HG03558 (cell line): ENCODE measurements at regions not wholly inside any gene's neighbourhood (a gene's known extent, or its start where the extent isn't known, plus 50 kb on each side); places are given as distances from the start of the nearest gene placed in this dataset.

Source experiments
- ATAC-seq: cut with Tn5 transposase; IDR thresholded peaks from one replicate; pipeline ENCODE4 v1.9.1; 2021; ENCODE audit warnings: moderate number of reproducible peaks; ENCODE audit not compliant: unreplicated experiment; ENCODE audit errors: extremely low read depth

DNA sequence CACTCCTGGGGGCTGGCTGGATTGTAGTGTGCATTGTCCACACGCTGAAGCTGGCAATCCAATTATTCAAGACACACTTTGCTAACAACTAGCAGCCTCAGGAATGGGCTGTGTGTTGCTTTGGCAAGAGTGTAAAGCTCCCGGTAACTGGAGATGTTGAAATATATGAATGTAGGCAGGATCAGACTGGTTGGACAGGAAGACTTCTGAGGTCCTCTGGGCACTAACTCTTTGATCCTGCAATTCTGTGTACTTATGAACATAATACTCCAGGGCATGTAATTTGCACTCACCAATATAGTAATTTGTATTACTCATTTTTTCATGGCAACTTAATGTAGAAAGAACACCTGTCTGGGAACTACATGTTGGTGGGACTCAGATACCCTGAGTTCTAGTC is 106.7 kb upstream of the SLC28A3 start:
- ATAC-seq = no peak

DNA sequence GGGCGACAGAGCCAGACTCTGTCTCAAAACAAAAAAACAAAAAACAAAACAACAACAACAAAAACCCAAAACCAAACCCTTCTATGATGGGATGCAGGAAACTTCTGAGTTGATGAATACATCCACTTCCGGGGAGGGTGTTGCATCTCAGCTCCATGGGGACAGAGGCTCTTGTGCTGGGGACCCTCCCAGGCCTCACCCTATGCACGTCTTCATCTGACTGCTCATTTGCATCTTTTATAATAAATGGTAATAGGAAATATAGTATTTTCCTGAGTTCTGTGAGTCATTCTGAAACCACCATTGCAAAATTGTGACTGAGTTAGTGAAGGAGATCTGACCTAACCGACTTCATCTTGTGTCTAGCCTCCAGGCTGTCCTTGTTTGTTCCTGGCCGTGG is 109.5 kb upstream of the SLC28A3 start:
- ATAC-seq = no peak

DNA sequence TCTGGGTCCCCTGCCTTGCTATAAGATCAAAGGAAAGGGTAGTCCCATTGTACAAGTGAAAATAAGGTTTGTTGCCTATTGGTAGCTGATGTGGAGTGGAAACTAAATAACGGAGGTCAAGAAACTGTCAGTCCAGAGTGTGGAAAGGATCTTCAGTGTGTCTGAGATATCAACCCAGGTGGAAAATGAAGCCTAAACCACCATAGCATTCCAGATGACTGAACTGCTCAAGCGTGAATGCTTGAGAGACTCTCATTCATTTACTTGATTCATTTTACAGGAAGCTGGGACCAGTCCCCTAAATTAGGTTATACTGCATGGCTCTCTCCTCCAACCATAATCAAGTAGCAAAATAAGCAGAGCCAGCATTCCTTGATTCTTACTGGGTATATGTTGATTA is 116.0 kb upstream of the SLC28A3 start:
- no peak for ATAC-seq

DNA sequence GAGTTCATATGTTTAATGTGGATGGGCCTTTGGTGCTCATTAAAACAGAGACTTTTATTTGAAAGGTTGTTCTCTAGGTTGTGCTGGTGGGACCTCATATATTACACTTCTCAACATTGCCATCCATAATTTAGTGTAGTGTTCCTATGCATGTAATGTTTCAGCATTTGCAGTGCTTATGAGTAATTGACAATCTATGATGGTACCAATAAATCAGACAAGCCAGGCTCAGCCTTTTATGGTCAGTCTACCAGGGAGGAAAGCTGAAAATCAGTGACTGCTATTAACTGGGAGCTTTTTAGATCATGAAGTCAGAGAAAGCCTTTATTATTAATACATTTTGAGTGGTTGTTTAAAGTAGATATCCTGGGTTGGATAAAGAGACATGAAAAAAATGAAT is 120.1 kb upstream of the SLC28A3 start:
- ATAC-seq = no peak

DNA sequence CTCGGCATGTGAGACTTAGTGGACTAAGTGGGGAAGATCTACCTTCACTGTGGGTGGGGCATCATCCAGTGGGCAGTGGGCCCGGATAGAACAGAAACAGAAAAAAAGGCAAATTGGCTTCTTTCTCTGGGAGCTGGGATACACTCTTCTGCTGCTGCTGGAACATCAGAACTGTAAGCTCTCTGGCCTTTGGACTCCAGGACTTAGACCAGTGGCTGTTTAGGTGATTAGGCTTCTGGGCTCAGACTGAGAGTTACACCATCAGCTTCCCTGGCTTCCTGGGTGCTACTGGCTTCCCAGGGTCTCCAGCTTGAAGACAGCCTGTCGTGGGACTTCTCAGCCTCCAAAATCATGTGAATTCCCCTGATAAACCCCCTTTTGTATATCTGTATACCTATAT is 122.7 kb upstream of the SLC28A3 start:
- no peak for ATAC-seq

DNA sequence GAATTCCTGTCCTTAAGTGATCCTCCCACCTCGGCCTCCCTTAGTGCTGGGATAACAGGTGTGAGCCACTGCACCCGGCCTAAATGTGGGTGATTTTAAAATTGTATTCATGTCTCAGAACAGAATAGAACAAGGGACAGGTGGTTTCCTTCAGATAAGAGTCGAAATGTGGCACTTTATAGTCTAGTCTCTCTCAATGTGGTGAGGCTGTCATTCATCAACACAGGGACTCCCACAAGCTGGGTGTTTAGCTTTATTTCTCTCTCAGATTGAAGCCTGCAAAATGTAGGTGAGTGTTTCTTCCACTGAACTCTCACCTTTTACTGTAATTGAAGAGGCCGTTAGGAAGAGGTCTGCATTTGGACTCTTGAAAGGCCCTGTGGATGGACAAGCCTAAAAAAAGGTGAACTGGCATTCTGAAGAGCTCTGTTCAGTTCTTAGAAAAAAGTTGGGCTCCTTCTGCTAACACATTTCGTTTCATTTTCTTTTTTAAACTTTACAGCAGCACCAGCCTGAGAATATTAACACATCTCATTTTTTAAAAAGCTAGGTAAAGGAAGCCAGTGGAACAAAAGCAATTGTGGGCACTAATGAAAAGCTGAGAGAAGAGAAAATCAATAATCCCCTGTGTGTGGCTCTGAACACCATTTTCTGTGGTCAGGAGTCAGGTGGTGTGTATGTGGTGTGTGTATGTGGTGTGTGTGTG is 126.2 kb upstream of the SLC28A3 start:
- ATAC-seq = no peak

DNA sequence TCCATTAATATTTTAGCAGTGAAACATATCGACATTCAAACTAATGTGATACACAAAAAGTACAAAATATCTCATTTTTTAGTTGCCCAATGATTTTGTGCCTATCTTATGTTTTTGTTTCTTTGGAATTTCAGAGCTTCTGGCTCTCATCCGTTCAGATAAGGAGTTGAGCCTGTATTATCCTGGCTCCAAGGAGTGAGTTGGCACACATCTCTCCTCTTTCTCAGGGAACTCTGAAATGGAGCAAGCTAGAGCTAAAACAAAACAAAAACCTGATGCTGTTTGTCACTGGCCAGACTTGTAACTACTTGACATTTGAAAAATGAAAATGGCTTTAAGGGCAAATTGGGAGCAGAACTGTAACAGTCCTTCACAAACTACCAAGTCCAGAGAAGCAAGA is 131.3 kb upstream of the SLC28A3 start:
- no peak for ATAC-seq

DNA sequence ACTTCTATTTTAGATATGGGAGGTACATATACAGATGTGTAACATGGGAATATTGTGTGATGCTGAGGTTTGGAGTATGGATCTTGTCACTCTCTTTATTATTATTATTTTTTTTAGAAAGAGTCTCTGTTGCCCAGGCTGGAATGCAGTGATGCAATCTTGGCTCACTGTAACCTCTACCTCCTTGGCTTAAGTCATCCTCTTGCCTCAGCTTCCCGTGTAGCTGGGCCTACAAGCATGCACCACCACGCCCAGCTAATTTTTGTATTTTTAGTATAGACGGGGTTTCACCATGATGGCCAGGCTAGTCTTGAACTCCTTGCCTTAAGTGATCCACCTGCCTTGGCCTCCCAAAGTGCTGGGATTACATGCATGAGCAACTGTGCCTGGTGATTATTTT is 138.4 kb upstream of the SLC28A3 start:
- no peak for ATAC-seq

DNA sequence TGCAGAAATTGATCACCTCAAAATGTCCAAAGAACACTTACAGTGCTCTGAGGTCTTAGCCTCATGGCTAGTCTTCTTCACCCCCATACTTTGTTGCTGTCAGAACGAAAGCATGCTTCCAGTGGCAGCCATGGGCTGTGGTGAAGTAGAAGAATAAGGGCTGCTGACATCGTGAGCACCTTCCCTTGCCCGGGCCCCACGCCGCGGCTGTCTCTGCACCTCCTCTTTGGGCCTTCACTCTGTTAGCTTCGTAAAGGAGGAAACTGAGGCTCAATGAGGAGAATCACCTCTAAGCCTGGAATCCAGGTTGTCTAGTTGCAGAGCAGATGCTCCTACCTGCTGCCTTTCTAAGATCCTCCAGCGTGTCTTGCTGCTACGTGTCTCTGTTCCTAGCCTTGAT is 139.5 kb upstream of the SLC28A3 start:
- no peak for ATAC-seq

DNA sequence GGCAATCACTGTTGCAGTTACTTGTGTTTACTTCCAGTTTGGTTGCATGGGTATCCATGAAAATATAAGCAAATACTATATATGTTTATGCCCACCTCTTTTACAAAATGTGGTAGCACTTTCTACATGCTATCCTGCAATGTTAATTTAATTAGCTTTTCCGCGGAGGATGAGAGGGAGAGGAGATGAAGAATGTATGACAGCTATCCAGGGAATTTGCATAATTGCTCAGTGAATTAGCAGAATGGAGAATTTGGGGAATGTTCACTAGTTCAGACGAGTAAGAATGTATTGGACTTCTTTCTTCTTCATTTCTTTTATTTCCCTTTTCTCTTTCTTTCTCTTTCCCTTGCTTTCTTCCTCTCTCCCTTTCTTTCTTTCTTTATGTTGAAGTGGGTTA is 140.7 kb upstream of the SLC28A3 start:
- ATAC-seq = no peak

DNA sequence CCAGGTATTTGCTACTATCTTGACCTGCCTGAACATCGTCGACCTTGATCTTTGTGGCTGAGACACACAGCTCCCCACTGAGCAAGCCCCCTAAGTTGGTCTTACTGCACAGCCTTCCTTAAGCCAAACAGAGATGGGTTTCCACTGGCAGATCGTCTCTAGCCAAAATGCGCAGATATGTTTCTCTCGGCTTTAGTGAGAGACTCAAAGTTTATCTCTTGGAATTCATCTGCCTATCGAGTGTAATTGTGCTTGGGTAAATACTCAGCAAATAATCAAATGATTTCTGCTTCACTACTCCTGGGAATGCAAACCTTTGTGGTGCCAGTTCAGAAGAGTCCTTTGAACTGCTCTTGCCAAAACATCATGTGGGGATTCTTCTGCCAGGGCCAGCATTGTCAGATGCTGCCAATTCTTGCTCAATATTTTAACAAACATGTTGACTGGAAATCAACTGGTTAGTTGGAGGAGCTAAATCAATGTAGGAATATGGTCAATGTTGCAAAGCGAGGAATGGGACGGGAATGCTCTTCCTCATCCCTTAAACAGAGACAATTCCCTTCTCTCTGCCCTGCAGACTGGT is 141.2 kb upstream of the SLC28A3 start:
- no peak for ATAC-seq

DNA sequence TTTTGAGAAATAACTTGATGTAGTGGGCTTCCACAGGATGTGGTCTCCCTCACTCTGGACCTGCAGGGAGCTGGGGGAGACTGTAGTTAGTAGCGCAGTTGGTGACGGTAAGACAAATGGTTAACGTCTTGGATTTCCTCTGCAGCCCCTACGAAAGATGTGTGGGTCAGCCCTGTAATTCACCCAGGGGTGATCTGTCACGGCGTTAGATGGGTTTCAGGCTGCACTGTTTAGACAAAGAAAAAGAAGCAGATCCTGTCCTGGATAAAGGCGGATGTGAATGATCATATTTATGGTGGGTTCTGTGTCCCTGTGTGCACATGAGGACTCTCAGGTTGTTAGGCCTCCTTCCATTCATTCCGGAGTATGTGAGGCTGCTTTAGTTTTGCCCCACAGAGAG is 142.0 kb upstream of the SLC28A3 start:
- no peak for ATAC-seq

DNA sequence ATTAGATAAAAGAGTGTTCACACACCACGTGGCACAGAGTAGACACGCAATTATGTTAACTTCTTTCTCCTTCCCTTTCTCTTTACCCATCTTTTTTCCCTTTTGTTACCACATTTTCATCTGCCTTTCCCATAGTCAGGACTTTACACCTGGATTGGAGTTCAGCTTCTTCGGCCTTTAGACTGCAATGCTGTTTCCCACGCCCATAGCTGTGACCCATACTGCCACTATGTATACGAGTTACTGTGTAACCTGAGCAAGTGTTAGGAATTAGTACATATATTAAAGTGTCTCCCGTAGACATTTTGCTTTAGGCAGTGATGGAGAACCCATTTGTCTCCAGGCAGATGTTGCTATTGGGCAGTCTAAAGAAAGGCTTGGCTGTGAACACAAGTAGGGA is 143.6 kb upstream of the SLC28A3 start:
- no peak for ATAC-seq

DNA sequence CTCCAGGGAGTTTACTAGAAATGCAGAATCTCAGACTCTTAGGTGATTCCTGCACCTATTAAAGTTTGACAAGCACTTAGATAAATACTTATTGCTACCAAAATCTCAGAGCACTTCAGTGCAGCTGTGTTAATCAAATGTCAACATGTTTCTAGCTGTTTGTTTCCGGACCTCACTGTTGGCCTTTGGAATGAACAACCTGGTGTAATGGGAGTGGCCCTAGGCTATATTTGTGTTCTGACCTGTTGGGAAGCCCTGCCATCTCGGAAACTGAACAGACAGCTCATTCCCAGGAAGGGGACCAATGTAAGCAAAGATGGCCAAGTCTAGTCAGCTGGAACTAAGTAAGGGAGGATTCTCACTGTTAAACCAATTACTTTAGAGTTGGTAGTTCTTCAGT is 145.0 kb upstream of the SLC28A3 start:
- ATAC-seq = no peak

DNA sequence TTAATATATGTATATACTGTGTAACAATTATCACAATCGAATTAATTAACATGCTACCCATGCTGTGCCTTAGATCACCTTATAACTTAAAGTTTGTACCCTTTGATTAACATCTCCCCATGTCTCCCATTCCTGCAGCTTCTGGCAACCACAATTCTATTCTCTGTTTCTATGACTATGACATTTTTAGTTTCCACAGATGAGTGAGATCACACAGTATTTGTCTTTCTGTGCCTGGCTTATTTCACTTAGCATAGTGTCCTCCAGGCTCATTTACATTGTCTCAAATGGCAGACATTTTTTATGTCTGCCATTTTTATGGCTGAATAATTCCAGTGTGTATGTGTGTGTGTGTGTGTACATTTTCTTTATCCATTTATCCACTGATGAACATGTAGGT is 146.1 kb upstream of the SLC28A3 start:
- no peak for ATAC-seq

DNA sequence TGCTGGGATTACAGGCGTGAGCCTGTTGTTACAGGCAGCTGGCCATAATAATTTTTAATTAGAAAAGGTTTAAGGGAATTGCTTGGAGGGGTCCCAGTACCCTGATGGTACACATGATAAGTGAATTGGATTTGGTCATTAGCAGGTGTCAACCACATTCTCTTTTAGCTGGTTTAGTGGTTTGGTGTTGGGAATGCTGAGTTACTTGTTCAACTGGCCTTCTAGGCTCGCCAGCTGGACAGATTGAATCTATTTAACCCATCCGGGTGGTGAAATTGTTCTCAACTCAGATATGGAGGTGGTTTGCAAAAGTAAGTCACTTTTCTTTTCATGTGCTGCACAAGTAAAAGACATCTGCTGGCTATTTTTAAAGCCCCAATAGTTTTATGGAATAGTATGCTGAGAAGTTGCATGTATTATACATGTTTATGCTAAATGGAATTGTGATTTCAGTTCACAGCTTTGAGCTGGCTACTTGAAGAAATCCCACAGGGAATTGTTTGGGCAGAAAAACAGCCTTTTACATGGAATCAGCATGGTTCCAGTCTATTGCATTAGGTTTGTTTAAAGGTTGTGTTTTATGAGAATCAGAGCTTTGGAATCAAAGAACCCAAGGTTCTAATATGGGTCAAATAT is 149.8 kb upstream of the SLC28A3 start:
- no peak for ATAC-seq

DNA sequence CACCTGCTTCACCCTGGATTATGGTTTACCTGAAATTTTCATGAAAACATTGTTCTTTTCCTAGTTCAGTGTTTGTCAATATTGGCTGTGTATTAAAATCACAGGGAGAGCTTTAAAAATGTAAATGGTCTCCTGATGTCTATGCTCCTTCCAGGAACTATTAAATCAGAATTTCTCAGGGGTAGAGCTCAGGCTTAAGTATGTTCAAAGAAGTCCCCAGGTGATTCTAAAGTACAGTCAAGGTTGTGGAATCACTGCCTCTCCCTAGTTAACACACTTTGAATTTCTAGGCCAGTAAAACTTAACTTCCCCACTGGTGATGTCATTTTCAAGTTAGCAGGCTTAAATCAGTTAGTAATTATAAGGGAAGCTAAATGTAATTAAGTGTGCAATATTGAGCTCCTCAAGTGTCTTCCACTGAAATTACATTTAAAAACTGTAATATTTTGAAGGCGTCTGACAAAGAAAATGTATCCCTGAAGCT is 150.3 kb upstream of the SLC28A3 start:
- no peak for ATAC-seq

DNA sequence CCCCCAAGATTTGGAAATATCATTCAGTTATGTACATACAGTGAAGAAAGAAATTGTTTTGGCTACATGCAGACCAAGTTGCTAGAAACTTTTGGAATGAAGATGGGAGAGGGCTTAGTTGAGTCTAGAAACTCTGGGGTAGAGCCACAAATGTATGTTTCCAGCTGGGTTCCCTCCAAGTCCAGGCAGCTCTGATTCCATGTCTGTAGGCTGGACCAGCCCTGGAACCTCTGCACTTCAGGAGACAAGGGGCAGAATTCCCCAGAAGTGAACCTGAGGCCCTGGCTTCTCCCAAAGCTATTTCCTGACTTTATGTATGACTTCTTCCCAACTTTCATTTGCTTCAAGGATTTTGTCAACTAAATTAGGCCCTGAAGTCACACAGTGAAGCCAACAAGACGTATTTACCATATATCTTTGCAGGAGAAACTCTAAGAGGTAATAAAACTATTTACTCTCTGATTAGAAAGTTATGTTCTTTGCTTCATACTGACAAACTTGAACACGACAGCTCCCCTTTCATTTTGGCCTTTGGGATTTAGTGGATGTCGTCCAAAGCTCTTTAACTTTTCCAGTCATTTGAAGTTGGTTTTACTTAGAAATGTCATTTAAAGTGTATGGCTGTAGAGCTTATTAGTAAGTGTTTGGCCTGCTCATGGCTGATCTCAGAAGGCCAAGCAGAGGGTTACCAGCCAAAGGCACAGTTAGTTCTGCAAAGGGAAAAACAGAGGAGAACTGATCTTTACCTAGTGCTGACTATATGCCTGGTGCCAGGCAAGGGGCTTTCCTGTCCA is 152.0 kb upstream of the SLC28A3 start:
- no peak for ATAC-seq

DNA sequence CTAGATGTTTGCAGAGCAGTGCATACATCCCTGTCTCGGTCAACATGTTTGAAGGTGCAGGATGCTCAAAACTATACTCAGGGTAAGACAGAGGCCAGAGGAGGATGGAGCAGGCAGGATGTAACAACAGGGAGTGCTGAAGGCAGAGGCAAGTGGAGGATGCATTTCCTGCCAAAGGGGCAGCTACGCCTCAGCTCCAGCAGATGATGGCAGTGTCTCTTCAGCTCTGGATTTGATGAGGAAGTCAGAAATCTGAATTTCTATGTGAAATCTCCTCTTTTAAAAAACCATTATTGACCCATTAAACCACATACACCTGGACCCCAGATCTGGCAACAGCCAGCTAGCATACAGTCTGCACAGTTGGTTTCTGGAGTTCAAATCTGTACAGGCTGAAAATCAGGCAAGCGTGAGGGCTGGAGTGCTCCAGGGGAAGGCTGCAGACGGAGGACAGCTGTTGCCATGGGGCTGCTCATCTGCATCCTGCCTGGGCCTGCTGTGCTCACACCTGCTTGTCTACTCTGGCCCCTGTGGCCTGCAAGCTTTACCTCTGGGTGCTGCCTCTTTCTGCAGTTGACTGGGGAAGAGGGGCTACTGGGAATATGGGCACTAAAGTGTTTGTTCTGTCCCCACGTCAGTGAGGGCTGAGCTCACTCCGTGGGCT is 152.9 kb upstream of the SLC28A3 start:
- no peak for ATAC-seq

DNA sequence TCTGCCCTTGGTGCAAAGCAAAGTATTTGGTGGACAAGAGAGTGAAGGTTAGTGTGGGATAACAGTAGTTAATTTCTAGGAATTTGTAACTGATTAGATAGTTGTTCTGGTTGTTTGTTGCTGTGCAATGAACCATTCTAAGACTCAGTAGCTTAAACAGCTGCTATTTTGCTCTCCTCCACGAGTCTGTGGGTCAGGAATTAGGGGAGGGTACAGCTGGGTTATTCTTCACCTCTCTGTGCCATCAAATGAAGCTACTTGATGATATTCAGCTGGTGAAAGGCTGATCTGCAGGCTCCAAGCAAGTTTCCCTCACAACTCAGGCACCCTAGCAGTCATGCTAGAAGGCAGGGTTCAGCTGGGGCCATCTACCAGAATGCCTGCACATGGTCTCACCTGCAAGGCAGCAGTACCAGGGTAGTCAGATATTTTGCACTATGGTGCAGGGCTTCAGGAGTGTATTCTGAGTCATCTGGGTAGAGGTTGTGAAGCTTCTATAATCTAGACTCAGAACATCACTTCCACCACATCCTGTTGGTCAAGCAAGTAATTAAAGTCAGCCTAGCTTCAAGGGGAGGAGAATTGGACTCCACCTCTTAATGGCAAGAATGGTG is 159.5 kb upstream of the SLC28A3 start:
- peak; percentile 95 for ATAC-seq
